DND-41 (cell line): ENCODE measurements at regions not wholly inside any gene's neighbourhood (a gene's known extent, or its start where the extent isn't known, plus 50 kb on each side); places are given as distances from the start of the nearest gene placed in this dataset.

ENCODE experiments used
- ATAC-seq: fragments of 200-7000 bp; cut with Tn5 transposase; 3 replicates; pipeline ENCODE4 v1.9.1; 2021; ENCODE audit warnings: low read depth; ENCODE audit not compliant: insufficient read depth
- DNase-seq: peaks from one replicate; pipeline ENCODE4 v3.0.0-alpha.2; 2020
- H2AFZ ChIP-seq: 2 replicates; pipeline ENCODE4 v1.6.0; 2012; ENCODE audit warnings: low read depth, low read length
- H3K27ac ChIP-seq: 2 replicates; pipeline ENCODE4 v1.5.1; 2012; ENCODE audit warnings: low read length, inconsistent platforms
- H3K27me3 ChIP-seq: fragments of 200-600 bp; sonication (generic); 2 replicates; pipeline ENCODE4 v1.6.0; 2012; ENCODE audit warnings: low read length, mild to moderate bottlenecking, inconsistent platforms; ENCODE audit not compliant: insufficient read depth, poor library complexity
- H3K36me3 ChIP-seq: 2 replicates; pipeline ENCODE4 v1.5.1; 2012; ENCODE audit warnings: low read length, inconsistent platforms; ENCODE audit not compliant: insufficient read depth
- H3K4me1 ChIP-seq: 2 replicates; pipeline ENCODE4 v1.5.1; 2012; ENCODE audit warnings: mild to moderate bottlenecking, low read length; ENCODE audit not compliant: insufficient read depth
- H3K4me2 ChIP-seq: 2 replicates; pipeline ENCODE4 v1.6.0; 2012; ENCODE audit warnings: mild to moderate bottlenecking, moderate library complexity, low read length, inconsistent platforms; ENCODE audit not compliant: insufficient read depth
- H3K4me3 ChIP-seq, 2 experiments: fragments of 200-600 bp in 1 of 2; shearing (Covaris generic) in 1 of 2; 2 replicates each; pipeline ENCODE4 v1.5.1; 2012 to 2016; ENCODE audit warnings: inconsistent platforms in 2 of 2, low read length in 2 of 2, mild to moderate bottlenecking in 2 of 2, low read depth in 1 of 2, moderate library complexity in 1 of 2
- H3K79me2 ChIP-seq: 2 replicates; pipeline ENCODE4 v1.6.0; 2012; ENCODE audit warnings: low read length, inconsistent platforms; ENCODE audit not compliant: insufficient read depth
- H3K9ac ChIP-seq: 2 replicates; pipeline ENCODE4 v1.6.0; 2012; ENCODE audit warnings: low read depth, mild to moderate bottlenecking, inconsistent platforms, low read length, moderate library complexity
- H3K9me3 ChIP-seq: 2 replicates; pipeline ENCODE4 v1.5.1; 2012; ENCODE audit warnings: low read length, moderate library complexity, mild to moderate bottlenecking, inconsistent platforms; ENCODE audit not compliant: insufficient read depth, severe bottlenecking
- H4K20me1 ChIP-seq: 2 replicates; pipeline ENCODE4 v1.6.0; 2012; ENCODE audit warnings: low read length; ENCODE audit not compliant: insufficient read depth
- EZH2 ChIP-seq: IDR thresholded peaks from 3 replicates; pipeline ENCODE4 v1.6.1; 2012; ENCODE audit warnings: borderline replicate concordance, low read depth, mild to moderate bottlenecking, moderate library complexity, low read length, inconsistent platforms; ENCODE audit not compliant: severe bottlenecking
- TF ChIP-seq, protein P1 (sequence below): IDR thresholded peaks from 2 replicates; pipeline ENCODE4 v1.5.1; 2012; ENCODE audit warnings: borderline replicate concordance, low read length, moderate library complexity, mild to moderate bottlenecking; ENCODE audit not compliant: poor library complexity, severe bottlenecking; ENCODE audit errors: extremely low read depth

DNA sequence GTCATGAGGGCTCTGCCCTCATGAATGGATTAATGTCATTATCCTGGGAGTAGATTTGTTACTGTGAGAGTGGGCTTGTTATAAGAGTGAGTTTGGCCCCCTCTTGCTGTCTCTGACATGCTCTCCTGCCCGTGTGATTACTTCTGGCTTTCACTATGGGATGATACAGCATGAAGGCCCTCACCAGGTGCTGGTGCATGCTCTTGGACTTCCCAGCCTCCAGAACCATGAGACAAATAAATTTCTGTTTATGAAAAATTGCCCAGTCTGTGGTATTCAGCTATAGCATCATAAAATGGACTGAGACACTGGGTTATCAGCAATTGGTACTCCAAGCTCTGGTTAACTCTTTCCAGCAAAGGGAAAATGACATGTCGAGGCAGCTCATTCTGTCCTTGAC lies 76.2 kb upstream of the MAP3K7 start:
- no peaks in the 10 kb centered on the region for H3K27me3 ChIP-seq
- ATAC-seq (no peak), DNase-seq (no peak)
- no peak overlapping the region for H3K27ac ChIP-seq
- H2AFZ ChIP-seq = no peak overlapping the region
- TF ChIP-seq, protein P1, sequence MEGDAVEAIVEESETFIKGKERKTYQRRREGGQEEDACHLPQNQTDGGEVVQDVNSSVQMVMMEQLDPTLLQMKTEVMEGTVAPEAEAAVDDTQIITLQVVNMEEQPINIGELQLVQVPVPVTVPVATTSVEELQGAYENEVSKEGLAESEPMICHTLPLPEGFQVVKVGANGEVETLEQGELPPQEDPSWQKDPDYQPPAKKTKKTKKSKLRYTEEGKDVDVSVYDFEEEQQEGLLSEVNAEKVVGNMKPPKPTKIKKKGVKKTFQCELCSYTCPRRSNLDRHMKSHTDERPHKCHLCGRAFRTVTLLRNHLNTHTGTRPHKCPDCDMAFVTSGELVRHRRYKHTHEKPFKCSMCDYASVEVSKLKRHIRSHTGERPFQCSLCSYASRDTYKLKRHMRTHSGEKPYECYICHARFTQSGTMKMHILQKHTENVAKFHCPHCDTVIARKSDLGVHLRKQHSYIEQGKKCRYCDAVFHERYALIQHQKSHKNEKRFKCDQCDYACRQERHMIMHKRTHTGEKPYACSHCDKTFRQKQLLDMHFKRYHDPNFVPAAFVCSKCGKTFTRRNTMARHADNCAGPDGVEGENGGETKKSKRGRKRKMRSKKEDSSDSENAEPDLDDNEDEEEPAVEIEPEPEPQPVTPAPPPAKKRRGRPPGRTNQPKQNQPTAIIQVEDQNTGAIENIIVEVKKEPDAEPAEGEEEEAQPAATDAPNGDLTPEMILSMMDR = no peak
- no peak for TF ChIP-seq EZH2
- peaks cover under 1% of the 10 kb centered on the region; the same call in 1 of the 2 replicates for H3K4me1 ChIP-seq
- no peaks in the 10 kb centered on the region for H4K20me1 ChIP-seq
- H3K79me2 ChIP-seq = no peaks in the 10 kb centered on the region
- H3K4me2 ChIP-seq = no peak overlapping the region
- H3K36me3 ChIP-seq = no peaks in the 10 kb centered on the region
- no peak overlapping the region for H3K4me3 ChIP-seq
- no peak overlapping the region for H3K9ac ChIP-seq
- no peaks in the 10 kb centered on the region for H3K9me3 ChIP-seq

DNA sequence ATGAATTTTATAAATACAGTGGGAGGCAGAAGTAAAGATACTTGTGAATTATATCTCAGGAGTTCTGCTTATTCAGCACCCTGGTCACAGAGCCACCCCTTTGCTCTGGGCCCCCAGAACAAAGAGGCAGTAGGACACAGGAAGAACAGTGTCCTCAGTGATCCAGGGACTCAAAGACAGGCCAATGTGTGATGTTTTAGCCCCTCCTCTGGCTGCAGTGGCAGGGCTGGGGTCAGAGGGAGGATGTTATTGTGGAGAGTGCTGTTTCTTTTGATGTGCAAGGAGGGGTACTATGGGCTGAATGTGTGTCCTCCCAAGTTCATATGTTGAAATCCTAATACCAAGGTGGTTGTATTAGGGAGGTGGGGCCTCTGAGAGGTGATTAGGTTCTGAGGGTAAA lies 74.1 kb upstream of the MAP3K7 start:
- no peaks in the 10 kb centered on the region for H3K9me3 ChIP-seq
- DNase-seq (no peak), ATAC-seq (no peak)
- no peak overlapping the region for H3K9ac ChIP-seq
- H3K27me3 ChIP-seq = no peaks in the 10 kb centered on the region
- no peaks in the 10 kb centered on the region for H4K20me1 ChIP-seq
- H3K4me2 ChIP-seq = no peak overlapping the region
- H3K36me3 ChIP-seq = no peaks in the 10 kb centered on the region
- no peaks in the 10 kb centered on the region for H3K79me2 ChIP-seq
- peaks cover 22% of the 10 kb centered on the region for H3K4me1 ChIP-seq
- no peak overlapping the region for H2AFZ ChIP-seq
- TF ChIP-seq, protein P1 = no peak
- no peak for TF ChIP-seq EZH2
- no peak overlapping the region for H3K4me3 ChIP-seq
- no peak overlapping the region for H3K27ac ChIP-seq

DNA sequence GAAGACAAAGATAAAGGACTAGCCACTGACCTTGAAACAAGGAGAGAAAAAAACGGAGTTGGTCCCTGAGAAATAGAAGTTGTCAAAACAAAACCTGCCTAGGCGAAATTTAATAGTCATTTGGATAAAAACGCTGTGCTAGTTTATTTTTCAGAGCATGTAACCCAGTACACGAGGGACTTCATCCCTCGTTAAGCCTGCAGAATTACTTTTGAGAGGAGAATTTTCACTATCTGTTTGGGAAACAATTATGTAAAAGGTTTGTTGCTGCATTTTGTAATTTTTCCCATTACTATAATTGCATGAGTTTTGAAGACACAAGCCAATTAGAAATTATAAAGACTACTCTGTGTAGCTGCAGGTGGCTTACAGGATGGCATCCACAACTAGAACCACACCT lies 71.6 kb upstream of the MAP3K7 start:
- no peaks in the 10 kb centered on the region for H3K36me3 ChIP-seq
- H4K20me1 ChIP-seq = no peaks in the 10 kb centered on the region
- no peaks in the 10 kb centered on the region for H3K9me3 ChIP-seq
- no peak overlapping the region for H3K4me3 ChIP-seq
- no peak overlapping the region for H3K27ac ChIP-seq
- no peak overlapping the region for H3K9ac ChIP-seq
- no peak overlapping the region for H2AFZ ChIP-seq
- ATAC-seq (no peak), DNase-seq (no peak)
- no peak overlapping the region for H3K4me2 ChIP-seq
- H3K27me3 ChIP-seq = no peaks in the 10 kb centered on the region
- TF ChIP-seq, protein P1 = no peak
- TF ChIP-seq EZH2 = no peak
- no peaks in the 10 kb centered on the region for H3K79me2 ChIP-seq
- H3K4me1 ChIP-seq = peaks cover 46% of the 10 kb centered on the region

DNA sequence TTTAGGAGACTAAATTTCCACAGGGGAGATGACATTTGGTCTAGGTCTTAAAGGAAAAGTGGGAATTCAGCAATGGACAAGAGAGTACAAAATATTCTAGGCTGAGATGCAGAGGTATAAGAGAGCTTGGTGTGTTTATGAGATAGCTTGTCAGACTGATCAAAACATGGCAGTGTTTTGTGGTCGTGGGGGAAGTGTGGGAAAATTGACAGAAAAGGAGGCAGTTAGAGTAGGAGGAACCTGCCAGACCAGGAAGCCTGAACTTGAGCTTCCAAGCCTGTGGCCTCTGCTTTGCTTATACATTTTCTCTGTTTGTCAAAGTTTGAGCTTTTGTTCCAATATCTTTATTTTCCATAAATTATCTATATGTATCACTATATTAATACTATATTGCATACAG lies 69.5 kb upstream of the MAP3K7 start:
- peak overlapping the region; percentile 6; the same call in 1 of the 2 replicates for H3K4me2 ChIP-seq
- TF ChIP-seq, protein P1 = no peak
- no peak for TF ChIP-seq EZH2
- H2AFZ ChIP-seq = peak overlapping the region; percentile 42

More for the DNA sequence above, 69.5 kb upstream of the MAP3K7 start:
- Histone ChIP-seq H3K27me3 (no peaks in the 10 kb centered on the region), H3K9me3 (no peaks in the 10 kb centered on the region), H3K4me1 (peaks cover 62% of the 10 kb centered on the region), H3K27ac (peak overlapping the region; percentile 77), H3K79me2 (no peaks in the 10 kb centered on the region), H3K36me3 (no peaks in the 10 kb centered on the region), H3K4me3 (no peak overlapping the region), H3K9ac (peak overlapping the region; percentile 33; the same call in 1 of the 2 replicates), H4K20me1 (no peaks in the 10 kb centered on the region)
- ATAC-seq (peak; percentile 80), DNase-seq (peak; percentile 75)
